ENCODE measurements at regions not wholly inside any gene's neighbourhood (a gene's known extent, or its start where the extent isn't known, plus 50 kb on each side); places are given as distances from the start of the nearest gene placed in this dataset.
"Not testable (repeated sequence)": the region's sequence is repeated elsewhere in the genome, so short reads cannot be mapped to it uniquely, and the experiment has no call there.

- no peak for DNase-seq (ENCODE audit: low read depth in 2 of 2)
Measured at GRCh38 chr9:22170556-22170955, 161.5 kb upstream of the CDKN2B start.

- DNase-seq (ENCODE audit: low read depth in 2 of 2) = no peak
Measured at GRCh38 chr9:22170990-22171670, 162.0 kb upstream of the CDKN2B start.

- DNase-seq (ENCODE audit: low read depth in 2 of 2) = no peak
Measured at GRCh38 chr9:22171691-22172090, 162.6 kb upstream of the CDKN2B start.

- DNase-seq (ENCODE audit: low read depth in 2 of 2) = no peak
Measured at GRCh38 chr9:22173908-22174307, 164.8 kb upstream of the CDKN2B start.

- no peak for DNase-seq (ENCODE audit: low read depth in 2 of 2)
Measured at GRCh38 chr9:22175972-22176545, 167.0 kb upstream of the CDKN2B start.

- not testable (repeated sequence) for DNase-seq (ENCODE audit: low read depth in 2 of 2)
Measured at GRCh38 chr9:22181021-22181420, 171.9 kb upstream of the CDKN2B start.

- DNase-seq (ENCODE audit: low read depth in 2 of 2) = no peak
Measured at GRCh38 chr9:22189471-22189870, 180.4 kb upstream of the CDKN2B start.

- not testable (repeated sequence) for DNase-seq (ENCODE audit: low read depth in 2 of 2)
Measured at GRCh38 chr9:22197000-22197399, 187.9 kb upstream of the CDKN2B start.

- no peak for DNase-seq (ENCODE audit: low read depth in 2 of 2)
Measured at GRCh38 chr9:22198681-22199080, 189.6 kb upstream of the CDKN2B start.

- DNase-seq (ENCODE audit: low read depth in 2 of 2) = no peak
Measured at GRCh38 chr9:22201256-22201655, 192.2 kb upstream of the CDKN2B start.

- no peak for DNase-seq (ENCODE audit: low read depth in 2 of 2)
Measured at GRCh38 chr9:22203371-22204138, 194.4 kb upstream of the CDKN2B start.

GRCh38 chr9:22204240-22204639 is 195.1 kb upstream of the CDKN2B start:
- DNase-seq (ENCODE audit: low read depth in 2 of 2) = no peak

GRCh38 chr9:22206833-22207232 is 197.7 kb upstream of the CDKN2B start:
- DNase-seq (ENCODE audit: low read depth in 2 of 2) = no peak

- DNase-seq (ENCODE audit: low read depth in 2 of 2) = no peak
Measured at GRCh38 chr9:22208846-22209585, 199.9 kb upstream of the CDKN2B start.

- no peak for DNase-seq (ENCODE audit: low read depth in 2 of 2)
Measured at GRCh38 chr9:22210262-22210661, 201.2 kb upstream of the CDKN2B start.

GRCh38 chr9:22210936-22211335 is 201.8 kb upstream of the CDKN2B start:
- no peak for DNase-seq (ENCODE audit: low read depth in 2 of 2)

GRCh38 chr9:22211588-22212360 is 202.7 kb upstream of the CDKN2B start:
- peak; percentile 93 to 94 for DNase-seq (ENCODE audit: low read depth in 2 of 2)

- DNase-seq (ENCODE audit: low read depth in 2 of 2) = no peak
Measured at GRCh38 chr9:22214021-22214420, 204.9 kb upstream of the CDKN2B start.

- DNase-seq (ENCODE audit: low read depth in 2 of 2) = peak in 1 of 2 experiments; percentile 47
Measured at GRCh38 chr9:22214497-22215031, 205.5 kb upstream of the CDKN2B start.

- no peak for DNase-seq (ENCODE audit: low read depth in 2 of 2)
Measured at GRCh38 chr9:22215521-22215920, 206.4 kb upstream of the CDKN2B start.

- DNase-seq (ENCODE audit: low read depth in 2 of 2) = no peak
Measured at GRCh38 chr9:22216730-22217172, 207.6 kb upstream of the CDKN2B start.

Data from fibroblast of skin of left quadriceps (primary cell).